Activated CD4-positive, alpha-beta T cell treated with anti-CD3 and anti-CD28 coated beads, Interleukin-2, amount 10 ng/mL, durations not matched to agents 7 days and 5 days (primary cell): ENCODE measurements at regions not wholly inside any gene's neighbourhood (a gene's known extent, or its start where the extent isn't known, plus 50 kb on each side); places are given as distances from the start of the nearest gene placed in this dataset.

ENCODE experiments used
- CTCF ChIA-PET: fragments of 350-600 bp; sonication (Branson Sonifier 250); formaldehyde crosslinking; loops from one replicate; lab custom pipeline; 2021; ENCODE audit warnings: antibody characterized with exemption; lab: Charles Lee
- POLR2A ChIA-PET: fragments of 350-600 bp; sonication (Branson Sonifier 250); formaldehyde crosslinking; loops from one replicate; lab custom pipeline; 2021; ENCODE audit warnings: antibody characterized with exemption; lab: Charles Lee
- DNase-seq: peaks from one replicate; pipeline ENCODE4 v3.0.0-alpha.2; 2020
- H3K27ac Mint-ChIP-seq: one replicate; pipeline ENCODE4 v1.8.0; 2021; ENCODE audit warnings: mild to moderate bottlenecking, moderate library complexity, mixed read lengths
- H3K27me3 Mint-ChIP-seq: one replicate; pipeline ENCODE4 v1.8.0; 2021; ENCODE audit warnings: mixed read lengths
- H3K36me3 Mint-ChIP-seq: one replicate; pipeline ENCODE4 v1.8.0; 2021; ENCODE audit warnings: low read depth, mixed read lengths
- H3K4me1 Mint-ChIP-seq: one replicate; pipeline ENCODE4 v1.8.0; 2021; ENCODE audit warnings: mixed read lengths
- H3K4me3 Mint-ChIP-seq: one replicate; pipeline ENCODE4 v1.8.0; 2021; ENCODE audit warnings: mild to moderate bottlenecking, moderate library complexity, mixed read lengths
- H3K9me3 Mint-ChIP-seq: one replicate; pipeline ENCODE4 v1.8.0; 2021; ENCODE audit warnings: mixed read lengths

GRCh38 chr20:11976966-11977365 lies 59.3 kb downstream of the BTBD3 start:
- ChIA-PET POLR2A (no interaction called here), CTCF (no interaction called here)
- H3K9me3 Mint-ChIP-seq: no peaks in the 10 kb centered on the region
- H3K27ac Mint-ChIP-seq: no peak overlapping the region
- H3K27me3 Mint-ChIP-seq: no peaks in the 10 kb centered on the region
- no peak overlapping the region for H3K4me3 Mint-ChIP-seq
- no peak for DNase-seq
- no peaks in the 10 kb centered on the region for H3K36me3 Mint-ChIP-seq
- no peaks in the 10 kb centered on the region for H3K4me1 Mint-ChIP-seq

- Mint-ChIP-seq H3K9me3 (no peaks in the 10 kb centered on the region), H3K27me3 (no peaks in the 10 kb centered on the region)
Observed at GRCh38 chr20:11978496-11978895, 60.8 kb downstream of the BTBD3 start.

GRCh38 chr20:11979306-11979990 lies 61.8 kb downstream of the BTBD3 start:
- Mint-ChIP-seq H3K4me1 (no peaks in the 10 kb centered on the region), H3K9me3 (no peaks in the 10 kb centered on the region), H3K36me3 (no peaks in the 10 kb centered on the region), H3K27ac (no peak overlapping the region), H3K27me3 (no peaks in the 10 kb centered on the region), H3K4me3 (no peak overlapping the region)
- no peak for DNase-seq
- CTCF ChIA-PET: no interaction called here
- POLR2A ChIA-PET: no interaction called here

More at GRCh38 chr20:11978496-11978895, 60.8 kb downstream of the BTBD3 start:
- H3K4me3 Mint-ChIP-seq: no peak overlapping the region
- ChIA-PET POLR2A (no interaction called here), CTCF (no interaction called here)
- no peaks in the 10 kb centered on the region for H3K4me1 Mint-ChIP-seq
- H3K27ac Mint-ChIP-seq: no peak overlapping the region
- no peaks in the 10 kb centered on the region for H3K36me3 Mint-ChIP-seq
- DNase-seq: no peak

- H3K4me1 Mint-ChIP-seq: no peaks in the 10 kb centered on the region
- H3K4me3 Mint-ChIP-seq: no peak overlapping the region
- no peaks in the 10 kb centered on the region for H3K27me3 Mint-ChIP-seq
- no peaks in the 10 kb centered on the region for H3K9me3 Mint-ChIP-seq
- DNase-seq: no peak
- CTCF ChIA-PET: no interaction called here
- POLR2A ChIA-PET: no interaction called here
- no peak overlapping the region for H3K27ac Mint-ChIP-seq
- no peaks in the 10 kb centered on the region for H3K36me3 Mint-ChIP-seq
Observed at GRCh38 chr20:11980263-11980662, 62.6 kb downstream of the BTBD3 start.

DNA sequence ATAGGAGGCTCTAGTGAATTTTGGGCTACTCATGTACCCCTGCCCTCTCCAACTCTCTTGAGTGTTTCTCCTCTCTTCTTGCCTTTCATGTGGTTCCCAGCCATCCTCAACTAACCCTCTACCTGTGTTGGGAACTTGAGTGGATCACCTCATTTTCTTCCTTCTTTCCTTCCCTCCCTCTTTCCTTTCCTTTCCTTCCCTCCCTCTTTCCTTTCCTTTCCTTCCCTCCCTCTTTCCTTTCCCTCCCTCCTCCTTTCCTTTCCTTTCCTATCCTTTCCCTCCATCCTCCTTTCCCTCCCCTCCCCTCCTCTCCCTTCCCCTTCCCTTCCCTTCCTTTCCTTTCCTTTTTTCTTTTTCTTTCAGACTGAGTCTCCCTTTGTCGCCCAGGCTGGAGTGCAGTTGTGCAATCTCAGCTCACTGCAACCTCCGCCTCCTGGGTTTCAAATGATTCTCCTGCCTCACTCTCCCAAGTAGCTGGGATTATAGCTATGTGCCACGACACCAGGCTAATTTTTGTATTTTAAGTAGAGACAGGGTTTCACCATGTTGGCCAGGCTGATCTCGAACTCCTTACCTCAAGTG lies 63.8 kb downstream of the BTBD3 start:
- H3K9me3 Mint-ChIP-seq: no peaks in the 10 kb centered on the region
- no peaks in the 10 kb centered on the region for H3K27me3 Mint-ChIP-seq
- DNase-seq: no peak
- CTCF ChIA-PET: no interaction called here
- H3K4me1 Mint-ChIP-seq: no peaks in the 10 kb centered on the region
- no peak overlapping the region for H3K27ac Mint-ChIP-seq
- H3K36me3 Mint-ChIP-seq: no peaks in the 10 kb centered on the region
- H3K4me3 Mint-ChIP-seq: no peak overlapping the region
- POLR2A ChIA-PET: no interaction called here

DNA sequence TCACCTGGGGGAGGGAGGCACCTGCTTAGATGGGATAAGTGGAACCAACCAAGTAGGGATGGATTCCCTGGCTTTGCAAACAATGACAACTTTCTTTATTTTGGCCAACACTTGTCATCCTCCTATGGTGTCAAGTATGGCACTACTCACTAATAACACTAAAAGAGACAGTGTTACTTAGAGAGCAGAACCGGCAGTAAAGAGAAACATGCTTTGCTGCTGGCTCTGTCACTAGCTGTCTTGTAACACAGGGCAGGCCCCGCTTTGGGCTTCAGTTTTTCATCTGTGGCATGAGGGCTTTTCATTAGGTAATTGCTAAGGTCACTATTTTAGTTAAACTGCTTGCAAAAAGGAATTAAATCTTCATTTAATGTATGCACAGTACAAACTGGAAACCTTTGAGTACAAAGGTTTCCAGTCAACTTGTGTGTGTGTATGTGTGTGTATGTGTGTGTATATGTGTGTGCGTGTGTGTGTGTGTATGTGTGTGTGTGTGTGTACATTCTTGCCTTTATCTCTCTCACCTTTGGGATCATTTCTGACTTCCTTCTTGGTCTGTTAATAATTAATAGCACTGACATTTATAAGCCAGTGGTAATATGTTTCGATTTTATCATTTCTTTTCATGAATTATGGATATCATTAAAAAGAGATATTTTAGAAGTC lies 64.7 kb downstream of the BTBD3 start:
- CTCF ChIA-PET: no interaction called here
- no peak for DNase-seq

GRCh38 chr20:11982955-11983470 lies 65.3 kb downstream of the BTBD3 start:
- Mint-ChIP-seq H3K4me3 (no peak overlapping the region), H3K27ac (no peak overlapping the region), H3K36me3 (no peaks in the 10 kb centered on the region), H3K4me1 (no peaks in the 10 kb centered on the region), H3K9me3 (no peaks in the 10 kb centered on the region), H3K27me3 (no peaks in the 10 kb centered on the region)
- ChIA-PET CTCF (no interaction called here), POLR2A (no interaction called here)
- no peak for DNase-seq

More for the DNA sequence above, 64.7 kb downstream of the BTBD3 start:
- Mint-ChIP-seq H3K27ac (no peak overlapping the region), H3K9me3 (no peaks in the 10 kb centered on the region), H3K27me3 (no peaks in the 10 kb centered on the region), H3K36me3 (no peaks in the 10 kb centered on the region), H3K4me1 (no peaks in the 10 kb centered on the region), H3K4me3 (no peak overlapping the region)
- POLR2A ChIA-PET: no interaction called here

DNA sequence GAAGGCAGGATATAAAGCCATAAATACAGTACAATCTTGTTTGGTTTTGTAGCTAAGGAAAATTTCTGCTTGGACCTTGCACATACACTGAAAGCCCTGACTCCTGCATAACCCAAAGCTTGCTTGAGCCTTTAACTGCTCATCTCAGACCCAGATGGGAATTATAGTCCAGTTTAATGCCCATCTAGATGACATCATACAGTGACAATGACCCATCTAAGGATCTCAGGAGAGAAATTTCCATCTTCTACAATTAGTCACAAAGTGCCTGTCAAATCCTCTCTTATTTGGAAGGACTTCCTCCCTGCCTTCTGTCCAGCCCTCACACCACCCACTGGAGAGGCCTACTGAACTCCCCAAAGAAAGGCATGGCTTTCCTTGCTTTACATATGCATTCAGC lies 69.3 kb downstream of the BTBD3 start:
- H3K27ac Mint-ChIP-seq: no peak overlapping the region
- ChIA-PET POLR2A (no interaction called here), CTCF (no interaction called here)
- no peak for DNase-seq
- no peaks in the 10 kb centered on the region for H3K4me1 Mint-ChIP-seq
- no peaks in the 10 kb centered on the region for H3K27me3 Mint-ChIP-seq
- no peaks in the 10 kb centered on the region for H3K36me3 Mint-ChIP-seq
- H3K4me3 Mint-ChIP-seq: no peak overlapping the region
- no peaks in the 10 kb centered on the region for H3K9me3 Mint-ChIP-seq

DNA sequence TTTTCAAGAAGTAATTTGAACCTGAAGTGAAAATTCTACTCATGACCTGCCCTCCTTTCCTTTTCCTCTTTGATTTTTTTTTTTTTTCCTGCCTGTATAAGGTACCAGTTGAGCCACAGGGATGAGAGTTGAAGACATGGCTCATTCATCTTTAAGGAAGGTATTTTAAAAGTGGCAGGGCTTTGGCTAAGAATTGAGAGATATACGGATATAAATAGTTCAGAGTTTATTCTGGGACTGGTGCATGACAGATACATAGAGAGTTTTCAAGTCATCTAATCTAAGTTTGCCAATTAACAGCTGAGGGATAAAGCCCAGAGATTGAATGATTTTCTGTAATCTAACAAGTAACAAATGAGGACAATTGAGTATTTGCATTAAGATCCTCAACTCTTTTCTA lies 69.8 kb downstream of the BTBD3 start:
- ChIA-PET CTCF (interaction anchor here (1.4 kb wide), 1 partner anchor 12 kb away, joined by 3 read pairs; no protein-coding TSS in a partner anchor), POLR2A (no interaction called here)
- DNase-seq: no peak
- Mint-ChIP-seq H3K36me3 (no peaks in the 10 kb centered on the region), H3K4me3 (no peak overlapping the region), H3K27ac (no peak overlapping the region), H3K4me1 (no peaks in the 10 kb centered on the region), H3K27me3 (no peaks in the 10 kb centered on the region), H3K9me3 (no peaks in the 10 kb centered on the region)

DNA sequence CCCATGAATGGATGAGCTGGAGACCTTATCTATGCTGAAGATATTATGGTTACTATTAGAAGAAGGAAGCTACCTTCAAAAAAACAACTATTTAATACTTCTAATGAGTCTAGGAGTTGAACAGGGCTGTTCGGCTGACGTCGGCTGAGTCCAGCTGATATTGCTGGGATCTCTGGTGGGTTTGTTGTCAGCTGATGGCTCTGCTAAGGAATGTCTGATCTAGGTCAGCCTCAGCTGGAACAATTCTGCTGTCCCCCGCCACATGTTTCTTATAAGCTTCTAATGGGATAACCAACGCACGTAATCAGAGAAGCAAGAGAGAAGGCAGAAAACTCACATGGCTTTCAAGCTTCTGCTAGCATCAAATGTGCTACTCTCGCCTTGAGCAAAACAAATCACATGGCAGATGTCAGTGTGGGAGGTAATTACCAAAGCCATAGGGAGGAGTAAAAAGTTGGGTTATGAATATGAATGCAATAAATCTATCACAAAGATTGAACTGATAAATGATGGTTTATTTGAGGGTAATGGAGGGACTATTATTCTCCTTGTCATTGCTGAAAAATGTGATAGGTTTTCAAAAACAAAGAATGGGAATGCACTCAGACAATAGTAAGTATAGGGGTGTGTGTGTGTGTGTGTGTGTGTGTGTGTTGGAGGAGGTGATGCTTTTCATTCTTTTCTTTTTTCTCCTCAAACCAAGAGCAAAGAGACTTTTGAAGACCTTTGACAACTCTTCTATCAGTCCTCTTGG lies 71.5 kb downstream of the BTBD3 start:
- Mint-ChIP-seq H3K27ac (no peak overlapping the region), H3K27me3 (no peaks in the 10 kb centered on the region), H3K4me1 (no peaks in the 10 kb centered on the region), H3K36me3 (no peaks in the 10 kb centered on the region), H3K4me3 (no peak overlapping the region), H3K9me3 (no peaks in the 10 kb centered on the region)
- DNase-seq: no peak
- ChIA-PET CTCF (interaction anchor here (1.2 to 1.4 kb wide), 2 partner anchors 8 to 14 kb away, joined by 3 read pairs; no protein-coding TSS in a partner anchor), POLR2A (no interaction called here)

GRCh38 chr20:11992426-11992825 lies 74.7 kb downstream of the BTBD3 start:
- no peak overlapping the region for H3K4me3 Mint-ChIP-seq
- no peak for DNase-seq
- H3K9me3 Mint-ChIP-seq: no peaks in the 10 kb centered on the region
- ChIA-PET CTCF (no interaction called here), POLR2A (no interaction called here)
- H3K4me1 Mint-ChIP-seq: no peaks in the 10 kb centered on the region
- H3K36me3 Mint-ChIP-seq: no peaks in the 10 kb centered on the region
- no peaks in the 10 kb centered on the region for H3K27me3 Mint-ChIP-seq
- no peak overlapping the region for H3K27ac Mint-ChIP-seq

DNA sequence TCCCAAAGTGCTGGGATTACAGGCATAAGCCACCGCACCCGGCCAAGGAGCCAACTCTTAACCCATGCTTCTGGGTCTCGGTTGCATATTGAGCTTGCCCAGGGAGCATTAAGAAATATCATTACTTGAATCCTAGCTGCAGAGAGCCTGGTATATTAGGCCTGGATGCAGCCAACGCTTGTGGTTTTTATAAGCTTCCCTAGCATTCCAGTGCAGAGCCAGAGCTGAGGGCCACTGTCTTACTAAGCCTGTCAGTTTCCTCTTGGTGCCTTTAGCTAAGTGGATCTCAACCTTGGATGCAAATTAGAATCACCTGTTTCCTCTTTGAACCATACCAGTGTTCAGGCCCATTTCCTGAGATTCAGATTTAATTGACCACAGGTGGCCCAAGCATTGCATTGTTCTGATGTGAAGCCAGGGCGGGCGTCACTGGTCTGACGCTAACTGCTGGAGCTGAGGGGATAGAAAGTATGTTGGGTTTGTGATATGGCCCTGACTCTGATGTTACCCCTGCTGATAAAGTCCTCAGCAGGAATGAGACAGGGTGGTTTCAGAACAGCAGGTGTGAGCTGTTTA lies 76.3 kb downstream of the BTBD3 start:
- no peaks in the 10 kb centered on the region for H3K9me3 Mint-ChIP-seq
- no peaks in the 10 kb centered on the region for H3K27me3 Mint-ChIP-seq
- H3K4me1 Mint-ChIP-seq: no peaks in the 10 kb centered on the region
- ChIA-PET CTCF (no interaction called here), POLR2A (no interaction called here)
- H3K27ac Mint-ChIP-seq: no peak overlapping the region
- no peak for DNase-seq
- no peak overlapping the region for H3K4me3 Mint-ChIP-seq
- no peaks in the 10 kb centered on the region for H3K36me3 Mint-ChIP-seq
